ENCODE measurements at regions not wholly inside any gene's neighbourhood (a gene's known extent, or its start where the extent isn't known, plus 50 kb on each side); places are given as distances from the start of the nearest gene placed in this dataset.

DNA sequence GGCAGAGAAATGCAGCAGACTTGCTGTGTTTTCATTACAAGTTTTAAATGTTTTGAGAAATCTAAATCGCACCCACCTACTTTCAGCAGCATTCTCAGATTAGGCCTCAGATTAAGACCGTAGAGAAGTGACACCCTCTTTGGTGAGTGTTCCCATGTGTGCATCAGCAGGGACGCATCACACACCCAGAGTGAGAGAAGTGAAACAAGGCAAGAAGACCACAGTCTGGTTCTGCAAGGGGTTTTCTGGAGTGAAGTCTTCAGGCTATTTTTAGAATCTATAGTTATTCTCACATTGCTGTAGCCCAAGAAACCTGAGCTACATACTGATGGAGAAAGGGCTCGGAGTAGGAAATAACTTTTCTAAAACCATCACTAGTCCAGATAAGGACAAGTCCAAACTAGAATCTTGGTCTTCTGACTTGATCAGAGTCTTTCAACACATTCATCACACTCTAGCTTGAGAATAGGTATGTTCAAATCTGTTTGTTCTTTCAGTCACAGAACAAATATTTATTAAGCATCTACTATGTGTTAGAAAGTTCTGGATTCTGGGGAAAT lies 1216.6 kb upstream of the PIK3C3 start:
- DNase-seq: no peak
- Mint-ChIP-seq H3K36me3 (ENCODE audit: low read depth) (no peaks in the 10 kb centered on the region), H3K4me1 (no peaks in the 10 kb centered on the region), H3K9me3 (no peaks in the 10 kb centered on the region), H3K27ac (no peak overlapping the region), H3K27me3 (ENCODE audit: insufficient read depth) (no peaks in the 10 kb centered on the region), H3K4me3 (no peak overlapping the region)
- Histone ChIP-seq H3K4me3 (ENCODE audit: low read length) (no peak overlapping the region), H3K9me3 (ENCODE audit: control insufficient read depth, low read length) (no peaks in the 10 kb centered on the region), H3K4me1 (ENCODE audit: control insufficient read depth, insufficient read depth, low read length) (no peaks in the 10 kb centered on the region), H3K27me3 (ENCODE audit: control insufficient read depth, insufficient read depth, low read length, poor library complexity, severe bottlenecking) (no peaks in the 10 kb centered on the region), H3K36me3 (ENCODE audit: control insufficient read depth, insufficient read depth, low read length) (no peaks in the 10 kb centered on the region), H3K9ac (ENCODE audit: extremely low read depth, low read length, poor library complexity, severe bottlenecking) (no peak overlapping the region), H3K27ac (ENCODE audit: low read depth, low read length) (no peak overlapping the region)
- 88 to 100% methylated on average over 1 to 4 of the region's 4 CpGs for WGBS, 2 experiments (ENCODE audit: insufficient coverage in 1 of 2, insufficient read length in 1 of 2)
- TF ChIP-seq, protein P1, sequence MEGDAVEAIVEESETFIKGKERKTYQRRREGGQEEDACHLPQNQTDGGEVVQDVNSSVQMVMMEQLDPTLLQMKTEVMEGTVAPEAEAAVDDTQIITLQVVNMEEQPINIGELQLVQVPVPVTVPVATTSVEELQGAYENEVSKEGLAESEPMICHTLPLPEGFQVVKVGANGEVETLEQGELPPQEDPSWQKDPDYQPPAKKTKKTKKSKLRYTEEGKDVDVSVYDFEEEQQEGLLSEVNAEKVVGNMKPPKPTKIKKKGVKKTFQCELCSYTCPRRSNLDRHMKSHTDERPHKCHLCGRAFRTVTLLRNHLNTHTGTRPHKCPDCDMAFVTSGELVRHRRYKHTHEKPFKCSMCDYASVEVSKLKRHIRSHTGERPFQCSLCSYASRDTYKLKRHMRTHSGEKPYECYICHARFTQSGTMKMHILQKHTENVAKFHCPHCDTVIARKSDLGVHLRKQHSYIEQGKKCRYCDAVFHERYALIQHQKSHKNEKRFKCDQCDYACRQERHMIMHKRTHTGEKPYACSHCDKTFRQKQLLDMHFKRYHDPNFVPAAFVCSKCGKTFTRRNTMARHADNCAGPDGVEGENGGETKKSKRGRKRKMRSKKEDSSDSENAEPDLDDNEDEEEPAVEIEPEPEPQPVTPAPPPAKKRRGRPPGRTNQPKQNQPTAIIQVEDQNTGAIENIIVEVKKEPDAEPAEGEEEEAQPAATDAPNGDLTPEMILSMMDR (conservative IDR thresholded peaks at IDR 0.05): no peak

DNA sequence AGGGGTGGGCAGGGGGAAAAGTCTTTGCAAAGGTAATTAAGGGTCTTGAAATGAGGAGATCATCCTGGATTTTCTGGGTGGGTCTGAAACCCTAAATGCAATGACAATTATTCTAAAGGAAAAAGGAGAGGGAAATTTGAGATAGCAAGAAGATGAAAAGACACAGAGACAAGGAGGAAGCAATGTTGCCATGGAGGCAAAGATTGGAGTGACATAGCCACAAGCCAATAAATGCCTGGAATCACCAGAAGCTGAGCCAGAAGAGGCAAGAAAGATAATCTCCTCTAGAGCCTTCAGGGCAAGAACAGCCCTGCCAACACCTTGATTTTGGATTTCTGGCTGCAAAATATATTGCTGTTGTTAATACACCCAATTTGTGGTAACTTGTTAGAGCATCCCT lies 1246.3 kb upstream of the PIK3C3 start:
- peak; percentile 50 for DNase-seq
- no peak overlapping the region for H3K4me3 ChIP-seq (ENCODE audit: low read length)
- H3K4me1 ChIP-seq (ENCODE audit: control insufficient read depth, insufficient read depth, low read length): peaks cover 3% of the 10 kb centered on the region
- Mint-ChIP-seq H3K27ac (no peak overlapping the region), H3K9me3 (no peaks in the 10 kb centered on the region), H3K4me1 (peaks cover 5% of the 10 kb centered on the region), H3K27me3 (ENCODE audit: insufficient read depth) (no peaks in the 10 kb centered on the region), H3K36me3 (ENCODE audit: low read depth) (no peaks in the 10 kb centered on the region), H3K4me3 (no peak overlapping the region)
- H3K27me3 ChIP-seq (ENCODE audit: control insufficient read depth, insufficient read depth, low read length, poor library complexity, severe bottlenecking): no peaks in the 10 kb centered on the region
- no peaks in the 10 kb centered on the region for H3K36me3 ChIP-seq (ENCODE audit: control insufficient read depth, insufficient read depth, low read length)
- H3K9ac ChIP-seq (ENCODE audit: extremely low read depth, low read length, poor library complexity, severe bottlenecking): no peak overlapping the region
- H3K27ac ChIP-seq (ENCODE audit: low read depth, low read length): no peak overlapping the region
- no peaks in the 10 kb centered on the region for H3K9me3 ChIP-seq (ENCODE audit: control insufficient read depth, low read length)
- TF ChIP-seq, protein P1 (conservative IDR thresholded peaks at IDR 0.05): no peak

DNA sequence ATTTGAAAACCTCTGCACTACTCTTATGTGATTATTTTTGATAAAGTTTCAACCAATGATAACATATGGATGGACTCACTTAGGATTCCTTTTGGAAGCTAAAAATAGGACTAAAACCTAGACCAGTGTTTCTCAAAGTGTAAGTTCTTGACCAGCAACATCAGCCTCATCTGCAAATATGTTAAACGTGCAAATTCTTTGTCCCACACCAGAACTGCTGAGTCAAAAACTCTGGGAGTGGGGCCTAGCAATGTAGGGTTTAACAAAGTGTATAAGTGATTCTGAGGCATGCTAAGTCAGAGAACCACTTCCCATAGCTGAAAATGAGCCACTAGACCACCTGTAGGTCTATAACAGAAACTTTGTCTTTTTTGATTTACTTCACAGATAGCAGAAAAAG lies 1247.2 kb upstream of the PIK3C3 start:
- Mint-ChIP-seq H3K27me3 (ENCODE audit: insufficient read depth) (no peaks in the 10 kb centered on the region), H3K27ac (no peak overlapping the region), H3K9me3 (no peaks in the 10 kb centered on the region), H3K36me3 (ENCODE audit: low read depth) (no peaks in the 10 kb centered on the region), H3K4me1 (peaks cover 5% of the 10 kb centered on the region), H3K4me3 (no peak overlapping the region)
- Histone ChIP-seq H3K9ac (ENCODE audit: extremely low read depth, low read length, poor library complexity, severe bottlenecking) (no peak overlapping the region), H3K4me1 (ENCODE audit: control insufficient read depth, insufficient read depth, low read length) (peaks cover 3% of the 10 kb centered on the region), H3K9me3 (ENCODE audit: control insufficient read depth, low read length) (no peaks in the 10 kb centered on the region), H3K4me3 (ENCODE audit: low read length) (no peak overlapping the region), H3K36me3 (ENCODE audit: control insufficient read depth, insufficient read depth, low read length) (no peaks in the 10 kb centered on the region), H3K27ac (ENCODE audit: low read depth, low read length) (no peak overlapping the region), H3K27me3 (ENCODE audit: control insufficient read depth, insufficient read depth, low read length, poor library complexity, severe bottlenecking) (no peaks in the 10 kb centered on the region)
- WGBS, 2 experiments (ENCODE audit: insufficient coverage in 1 of 2, insufficient read length in 1 of 2): 78 to 89% methylated on average over 1 of the region's 1 CpG
- TF ChIP-seq, protein P1 (conservative IDR thresholded peaks at IDR 0.05): no peak
- no peak for DNase-seq

All from endodermal cell (in vitro differentiated cells).